GM18517 (cell line): ENCODE measurements at regions not wholly inside any gene's neighbourhood (a gene's known extent, or its start where the extent isn't known, plus 50 kb on each side); places are given as distances from the start of the nearest gene placed in this dataset.
"Not testable (repeated sequence)": the region's sequence is repeated elsewhere in the genome, so short reads cannot be mapped to it uniquely, and the experiment has no call there.

Experiments used
- ATAC-seq: cut with Tn5 transposase; IDR thresholded peaks from one replicate; pipeline ENCODE4 v1.9.1; 2021; ENCODE audit warnings: mild to moderate bottlenecking, moderate library complexity; ENCODE audit not compliant: unreplicated experiment

- no peak for ATAC-seq
Observed at GRCh38 chr12:127596891-127597290, 670.1 kb upstream of the TMEM132C start.

GRCh38 chr12:127599436-127599835 is 667.5 kb upstream of the TMEM132C start:
- no peak for ATAC-seq

GRCh38 chr12:127600211-127600610 is 666.8 kb upstream of the TMEM132C start:
- ATAC-seq: no peak

GRCh38 chr12:127606476-127607015 is 660.4 kb upstream of the TMEM132C start:
- no peak for ATAC-seq

- no peak for ATAC-seq
Observed at GRCh38 chr12:127607146-127607725, 659.7 kb upstream of the TMEM132C start.

GRCh38 chr12:127608359-127608758 is 658.6 kb upstream of the TMEM132C start:
- not testable (repeated sequence) for ATAC-seq

- no peak for ATAC-seq
Observed at GRCh38 chr12:127613056-127613455, 653.9 kb upstream of the TMEM132C start.

- ATAC-seq: no peak
Observed at GRCh38 chr12:127619869-127620734, 646.9 kb upstream of the TMEM132C start.

GRCh38 chr12:127620735-127621355 is 646.1 kb upstream of the TMEM132C start:
- ATAC-seq: no peak

GRCh38 chr12:127621366-127621765 is 645.6 kb upstream of the TMEM132C start:
- no peak for ATAC-seq

GRCh38 chr12:127623362-127623761 is 643.6 kb upstream of the TMEM132C start:
- no peak for ATAC-seq

- no peak for ATAC-seq
Observed at GRCh38 chr12:127625176-127625771, 641.7 kb upstream of the TMEM132C start.

- ATAC-seq: no peak
Observed at GRCh38 chr12:127628645-127629044, 638.3 kb upstream of the TMEM132C start.

- ATAC-seq: no peak
Observed at GRCh38 chr12:127629066-127629820, 637.7 kb upstream of the TMEM132C start.

- ATAC-seq: no peak
Observed at GRCh38 chr12:127632461-127632860, 634.5 kb upstream of the TMEM132C start.

GRCh38 chr12:127635838-127636237 is 631.1 kb upstream of the TMEM132C start:
- no peak for ATAC-seq

- ATAC-seq: no peak
Observed at GRCh38 chr12:127636882-127637281, 630.1 kb upstream of the TMEM132C start.

- no peak for ATAC-seq
Observed at GRCh38 chr12:127640181-127640886, 626.6 kb upstream of the TMEM132C start.

- ATAC-seq: no peak
Observed at GRCh38 chr12:127642208-127642607, 624.8 kb upstream of the TMEM132C start.

- no peak for ATAC-seq
Observed at GRCh38 chr12:127648321-127648720, 618.6 kb upstream of the TMEM132C start.
